Neural cell (in vitro differentiated cells): ENCODE measurements at regions not wholly inside any gene's neighbourhood (a gene's known extent, or its start where the extent isn't known, plus 50 kb on each side); places are given as distances from the start of the nearest gene placed in this dataset.
"Not testable (repeated sequence)": the region's sequence is repeated elsewhere in the genome, so short reads cannot be mapped to it uniquely, and the experiment has no call there.

Source experiments
- H2AFZ ChIP-seq: fragments of 200-600, 300-800 bp; sonication (generic), shearing (Covaris generic); 2 replicates; pipeline ENCODE4 v1.6.0; 2014; ENCODE audit warnings: low read depth, mild to moderate bottlenecking, antibody characterized with exemption, low read length, moderate library complexity
- H3F3A ChIP-seq: fragments of 200-600 bp; shearing (Covaris generic); 2 replicates; pipeline ENCODE4 v1.6.1; 2016; ENCODE audit warnings: mild to moderate bottlenecking, moderate library complexity, mixed read lengths, antibody characterized with exemption, low read length; ENCODE audit not compliant: insufficient read depth, poor library complexity, severe bottlenecking
- H3K27ac ChIP-seq: fragments of 200-600, 300-800 bp; sonication (generic), shearing (Covaris generic); 2 replicates; pipeline ENCODE4 v1.5.1; 2014; ENCODE audit warnings: mild to moderate bottlenecking, low read length, moderate library complexity
- H3K27me3 ChIP-seq: fragments of 300-800, 200-600 bp; sonication (generic), shearing (Covaris generic); 2 replicates; pipeline ENCODE4 v1.6.0; 2014; ENCODE audit warnings: mild to moderate bottlenecking, low read depth, low read length, moderate library complexity; ENCODE audit not compliant: insufficient read depth
- H3K36me3 ChIP-seq: fragments of 300-800, 200-600 bp; sonication (generic), shearing (Covaris generic); 2 replicates; pipeline ENCODE4 v1.5.1; 2014; ENCODE audit warnings: mild to moderate bottlenecking, antibody characterized with exemption, low read length, moderate library complexity; ENCODE audit not compliant: insufficient read depth
- H3K4me2 ChIP-seq: fragments of 300-800, 200-600 bp; sonication (generic), shearing (Covaris generic); 2 replicates; pipeline ENCODE4 v1.6.0; 2014; ENCODE audit warnings: mild to moderate bottlenecking, low read length
- H3K4me3 ChIP-seq: fragments of 300-800, 200-600 bp; sonication (generic), shearing (Covaris generic); 2 replicates; pipeline ENCODE4 v1.5.1; 2014; ENCODE audit warnings: mild to moderate bottlenecking, low read length, moderate library complexity
- H3K79me2 ChIP-seq: fragments of 200-600 bp; shearing (Covaris generic); replicated peaks from 2 replicates; pipeline ENCODE4 v1.6.0; 2014; ENCODE audit warnings: mild to moderate bottlenecking, low read length, moderate library complexity; ENCODE audit not compliant: insufficient read depth
- H3K9ac ChIP-seq: fragments of 300-800, 200-600 bp; sonication (generic), shearing (Covaris generic); 2 replicates; pipeline ENCODE4 v1.6.1; 2016; ENCODE audit warnings: mild to moderate bottlenecking, low read length, mixed read lengths
- H3K9me2 ChIP-seq: fragments of 200-600 bp; shearing (Covaris generic); 2 replicates; pipeline ENCODE4 v1.6.1; 2016; ENCODE audit warnings: mild to moderate bottlenecking, low read length, mixed read lengths; ENCODE audit not compliant: insufficient read depth
- H3K9me3 ChIP-seq: fragments of 200-600, 300-800 bp; sonication (generic), shearing (Covaris generic); 2 replicates; pipeline ENCODE4 v1.6.1; 2016; ENCODE audit warnings: mild to moderate bottlenecking, mixed run types, low read length, moderate library complexity, mixed read lengths
- H4K20me1 ChIP-seq: fragments of 200-600 bp; shearing (Covaris generic); 2 replicates; pipeline ENCODE4 v1.6.1; 2016; ENCODE audit warnings: mild to moderate bottlenecking, mixed run types; ENCODE audit not compliant: insufficient read depth
- CTCF ChIP-seq: fragments of 450-650 bp; IDR thresholded peaks from 2 replicates; pipeline ENCODE4 v1.5.1; 2014; ENCODE audit warnings: antibody characterized with exemption, mild to moderate bottlenecking, moderate library complexity; ENCODE audit not compliant: poor library complexity, severe bottlenecking
- EP300 ChIP-seq: fragments of 450-650 bp; conservative IDR thresholded peaks from 2 replicates; pipeline ENCODE4 v1.6.1; 2014; ENCODE audit warnings: antibody characterized with exemption, mild to moderate bottlenecking, moderate library complexity; ENCODE audit not compliant: poor library complexity, severe bottlenecking
- EZH2 ChIP-seq: fragments of 200-600, 300-800 bp; shearing (Covaris generic), sonication (generic); IDR thresholded peaks from 2 replicates; pipeline ENCODE4 v1.6.1; 2014; ENCODE audit warnings: antibody characterized with exemption, low read length, borderline replicate concordance, mild to moderate bottlenecking; ENCODE audit not compliant: insufficient read depth, poor library complexity, severe bottlenecking
- MXI1 ChIP-seq: fragments of 450-650 bp; conservative IDR thresholded peaks from 2 replicates; pipeline ENCODE4 v1.6.1; 2014; ENCODE audit warnings: antibody characterized with exemption, mild to moderate bottlenecking; ENCODE audit not compliant: poor library complexity, severe bottlenecking
- POLR2AphosphoS5 ChIP-seq: IDR thresholded peaks from 2 replicates; pipeline ENCODE4 v1.6.1; 2012
- REST ChIP-seq: IDR thresholded peaks from 2 replicates; pipeline ENCODE4 v1.6.1; 2012; ENCODE audit warnings: borderline replicate concordance

- not testable (repeated sequence) for H3K4me2 ChIP-seq, H2AFZ ChIP-seq, H3K9me3 ChIP-seq, H3F3A ChIP-seq, H3K36me3 ChIP-seq, H3K27ac ChIP-seq, H3K9me2 ChIP-seq, H4K20me1 ChIP-seq, H3K27me3 ChIP-seq, H3K9ac ChIP-seq, H3K79me2 ChIP-seq, H3K4me3 ChIP-seq
These were observed 853.4 kb downstream of the TRAM1L1 start for GRCh38 chr4:116231999-116232398.

DNA sequence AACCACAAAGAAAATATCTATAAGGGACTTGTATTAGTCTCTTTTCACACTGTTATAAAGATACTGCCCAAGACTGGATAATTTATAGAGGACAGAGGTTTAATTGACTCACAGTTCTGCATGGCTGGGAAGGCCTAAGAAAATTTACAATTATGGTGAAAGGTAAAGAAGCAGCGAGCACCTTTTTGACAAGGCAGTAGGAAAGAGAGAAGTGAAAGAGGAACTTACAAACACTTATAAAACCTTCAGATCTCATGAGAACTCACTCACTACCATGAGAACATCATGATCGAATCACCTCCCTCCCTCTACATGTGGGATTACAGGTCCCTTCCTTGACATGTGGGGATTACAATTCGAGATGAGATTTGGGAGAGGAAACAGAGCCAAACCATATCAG, 856.0 kb downstream of the TRAM1L1 start:
- TF ChIP-seq REST (no peak), EZH2 (no peak), MXI1 (no peak), EP300 (no peak)
- no peaks in the 10 kb centered on the region for H3K9me2 ChIP-seq

DNA sequence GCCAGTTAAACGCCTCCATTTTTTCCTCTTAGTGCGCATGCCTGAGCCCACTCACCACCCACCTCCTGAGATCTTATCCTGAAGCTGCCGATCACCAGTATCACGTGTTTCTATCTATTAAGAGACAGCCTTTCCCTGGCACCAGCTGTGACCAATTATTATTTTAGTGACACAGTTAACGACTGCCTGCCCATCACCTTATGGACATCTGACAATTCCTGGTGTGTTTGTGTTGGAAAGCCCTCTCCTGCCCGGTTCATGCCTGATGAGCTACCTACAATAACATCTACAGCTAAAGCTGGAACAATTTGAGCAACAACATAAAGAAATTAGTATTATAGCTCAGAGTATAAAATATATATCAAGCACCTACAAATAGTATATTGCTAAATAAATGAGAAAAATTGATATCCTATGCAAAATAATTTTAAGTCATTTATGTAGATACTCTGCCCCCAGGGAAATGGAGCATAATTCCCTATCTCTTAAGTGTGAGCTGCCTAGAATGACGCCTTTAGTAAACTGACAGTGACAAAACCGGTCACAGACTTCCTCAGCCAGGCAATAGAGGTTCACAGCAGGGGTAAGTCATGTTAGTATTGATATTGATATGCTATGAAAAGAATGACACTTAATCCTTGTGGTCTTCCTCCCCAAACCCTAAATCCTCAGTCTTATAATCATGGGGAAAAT, 862.2 kb downstream of the TRAM1L1 start:
- TF ChIP-seq CTCF (no peak), EP300 (peak; percentile 81), POLR2AphosphoS5 (peak; percentile 57), REST (peak; percentile 58)
- no peaks in the 10 kb centered on the region for H3K27me3 ChIP-seq

More for the DNA sequence above, 856.0 kb downstream of the TRAM1L1 start:
- no peaks in the 10 kb centered on the region for H4K20me1 ChIP-seq
- H3K27me3 ChIP-seq, result no peaks in the 10 kb centered on the region
- H3K9ac ChIP-seq, result no peak overlapping the region
- no peaks in the 10 kb centered on the region for H3K36me3 ChIP-seq
- H3K9me3 ChIP-seq, result no peaks in the 10 kb centered on the region
- no peak overlapping the region for H3K27ac ChIP-seq
- H3K4me3 ChIP-seq, result no peak overlapping the region
- no peaks in the 10 kb centered on the region for H3F3A ChIP-seq
- no peak overlapping the region for H2AFZ ChIP-seq
- H3K79me2 ChIP-seq, result no peaks in the 10 kb centered on the region
- H3K4me2 ChIP-seq, result no peak overlapping the region

More for the DNA sequence above, 862.2 kb downstream of the TRAM1L1 start:
- H3K9ac ChIP-seq, result no peak overlapping the region
- H3K9me2 ChIP-seq, result no peaks in the 10 kb centered on the region
- no peaks in the 10 kb centered on the region for H3K36me3 ChIP-seq
- H2AFZ ChIP-seq, result no peak overlapping the region
- H3K79me2 ChIP-seq, result no peaks in the 10 kb centered on the region
- no peaks in the 10 kb centered on the region for H3F3A ChIP-seq
- peak overlapping the region; percentile 26 for H3K4me2 ChIP-seq
- H4K20me1 ChIP-seq, result no peaks in the 10 kb centered on the region
- peak overlapping the region; percentile 48 for H3K27ac ChIP-seq
- H3K9me3 ChIP-seq, result no peaks in the 10 kb centered on the region
- peak overlapping the region; percentile 46 for H3K4me3 ChIP-seq
